GM19043 (cell line): ENCODE measurements at regions not wholly inside any gene's neighbourhood (a gene's known extent, or its start where the extent isn't known, plus 50 kb on each side); places are given as distances from the start of the nearest gene placed in this dataset.

Experiments
- ATAC-seq: cut with Tn5 transposase; IDR thresholded peaks from one replicate; pipeline ENCODE4 v1.9.1; 2021; ENCODE audit warnings: low read depth; ENCODE audit not compliant: unreplicated experiment

GRCh38 chr17:72360386-72360940 is 239.6 kb downstream of the SOX9 start:
- ATAC-seq = no peak

GRCh38 chr17:72361892-72362291 is 241.1 kb downstream of the SOX9 start:
- ATAC-seq = no peak

- ATAC-seq = no peak
These were observed 241.7 kb downstream of the SOX9 start for GRCh38 chr17:72362376-72363088.

- ATAC-seq = no peak
These were observed 242.3 kb downstream of the SOX9 start for GRCh38 chr17:72363089-72363610.

GRCh38 chr17:72365857-72366414 is 245.1 kb downstream of the SOX9 start:
- no peak for ATAC-seq

GRCh38 chr17:72366626-72367025 is 245.8 kb downstream of the SOX9 start:
- no peak for ATAC-seq

- no peak for ATAC-seq
These were observed 247.4 kb downstream of the SOX9 start for GRCh38 chr17:72368191-72368590.

GRCh38 chr17:72369366-72369765 is 248.5 kb downstream of the SOX9 start:
- ATAC-seq = no peak

GRCh38 chr17:72370819-72371218 is 250.0 kb downstream of the SOX9 start:
- ATAC-seq = no peak

- ATAC-seq = no peak
These were observed 251.4 kb downstream of the SOX9 start for GRCh38 chr17:72372185-72372584.

GRCh38 chr17:72373910-72374741 is 253.3 kb downstream of the SOX9 start:
- ATAC-seq = no peak

GRCh38 chr17:72376526-72377345 is 255.9 kb downstream of the SOX9 start:
- ATAC-seq = no peak

- no peak for ATAC-seq
These were observed 257.9 kb downstream of the SOX9 start for GRCh38 chr17:72378414-72379390.

- no peak for ATAC-seq
These were observed 258.7 kb downstream of the SOX9 start for GRCh38 chr17:72379516-72379915.

GRCh38 chr17:72380120-72380519 is 259.3 kb downstream of the SOX9 start:
- ATAC-seq = no peak

- ATAC-seq = no peak
These were observed 259.9 kb downstream of the SOX9 start for GRCh38 chr17:72380737-72381136.

- ATAC-seq = no peak
These were observed 261.0 kb downstream of the SOX9 start for GRCh38 chr17:72381597-72382397.

GRCh38 chr17:72382971-72383722 is 262.3 kb downstream of the SOX9 start:
- no peak for ATAC-seq
